NT2/D1 (cell line): ENCODE measurements at regions not wholly inside any gene's neighbourhood (a gene's known extent, or its start where the extent isn't known, plus 50 kb on each side); places are given as distances from the start of the nearest gene placed in this dataset.

Experiments
- SUZ12 ChIP-seq: IDR thresholded peaks from 2 replicates; pipeline ENCODE4 v1.6.1; 2011; ENCODE audit not compliant: insufficient read length, insufficient read depth; ENCODE audit errors: extremely low read depth
- YY1 ChIP-seq: IDR thresholded peaks from 2 replicates; pipeline ENCODE4 v1.6.1; 2011; ENCODE audit not compliant: insufficient read length, insufficient read depth
- ZNF274 ChIP-seq: IDR thresholded peaks from 2 replicates; pipeline ENCODE4 v1.6.1; 2011; ENCODE audit warnings: mild to moderate bottlenecking, low read depth, low read length

DNA sequence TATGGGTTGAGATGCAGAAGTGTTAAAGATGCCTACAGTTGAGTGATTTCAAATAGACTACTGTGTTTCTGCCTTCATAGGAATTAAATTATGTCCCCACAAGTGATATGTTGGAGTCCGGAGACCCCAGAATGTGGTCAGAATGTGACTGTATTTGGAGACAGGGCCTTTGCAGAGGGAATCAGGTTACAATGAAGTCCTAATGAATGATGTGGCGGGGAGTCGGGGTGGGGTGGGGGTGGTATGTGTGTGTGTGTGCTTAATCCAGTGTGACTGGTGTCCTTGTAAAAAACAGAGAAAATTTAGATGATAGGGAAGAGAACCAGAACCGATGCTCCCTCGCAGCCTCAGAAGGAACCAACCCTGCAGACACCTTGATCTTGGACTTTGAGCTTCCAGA is 448.2 kb downstream of the QKI start:
- TF ChIP-seq SUZ12 (no peak), YY1 (no peak), ZNF274 (no peak)
